UCSD-AML1 (cell line): ENCODE measurements at regions not wholly inside any gene's neighbourhood (a gene's known extent, or its start where the extent isn't known, plus 50 kb on each side); places are given as distances from the start of the nearest gene placed in this dataset.

Experiments used
- DNase-seq: peaks from one replicate; lab custom pipeline; 2025; ENCODE audit not compliant: unreplicated experiment; lab: John Stamatoyannopoulos, UW

DNA sequence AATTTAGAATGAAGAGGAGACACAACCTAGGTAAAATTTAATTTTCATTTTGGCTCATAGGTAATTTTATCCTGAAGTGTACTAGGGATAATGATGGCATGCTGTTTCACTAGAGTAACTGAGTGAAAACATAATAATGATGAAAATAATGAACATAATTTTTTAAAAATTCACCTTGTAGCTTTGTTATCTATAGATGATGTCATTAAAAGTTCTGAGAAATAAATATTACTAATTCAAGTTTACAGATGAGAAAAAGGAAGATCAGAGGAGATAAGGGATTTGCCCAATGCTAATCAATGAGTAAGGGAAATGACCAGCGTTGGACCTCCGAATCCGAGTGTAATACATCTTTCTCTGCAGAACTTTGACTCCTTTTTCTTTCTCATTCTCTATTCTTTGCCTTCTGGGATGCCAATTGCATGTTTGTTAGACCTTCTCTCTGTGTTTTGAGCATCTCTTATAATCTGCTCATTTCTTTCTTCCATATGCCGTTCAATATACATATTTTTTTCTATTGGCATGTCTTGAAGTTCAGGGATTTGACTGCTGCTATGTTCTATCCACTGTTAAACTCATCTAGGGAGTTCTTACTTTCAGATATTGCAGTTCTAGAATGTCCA is 186.5 kb downstream of the SNX19 start:
- no peak for DNase-seq

DNA sequence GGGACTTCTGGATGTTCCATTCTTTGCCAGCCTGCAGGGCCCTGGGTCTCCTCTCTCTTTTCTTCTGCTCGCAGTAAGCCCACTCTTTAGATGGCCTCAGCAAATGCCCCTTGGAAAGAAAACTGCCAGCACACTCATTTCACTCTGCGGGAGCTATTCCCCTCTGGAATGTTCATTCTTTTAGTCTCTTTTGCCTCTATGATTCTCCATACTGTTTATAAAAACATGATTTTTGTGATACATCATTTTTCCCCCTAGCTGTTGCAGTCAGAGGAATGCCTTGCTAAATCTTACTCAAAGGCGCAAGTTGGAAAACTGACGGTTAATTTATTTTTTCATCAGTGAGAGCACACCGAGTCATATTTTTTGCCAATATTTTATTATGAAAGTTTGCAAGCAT is 184.9 kb downstream of the SNX19 start:
- DNase-seq = no peak

DNA sequence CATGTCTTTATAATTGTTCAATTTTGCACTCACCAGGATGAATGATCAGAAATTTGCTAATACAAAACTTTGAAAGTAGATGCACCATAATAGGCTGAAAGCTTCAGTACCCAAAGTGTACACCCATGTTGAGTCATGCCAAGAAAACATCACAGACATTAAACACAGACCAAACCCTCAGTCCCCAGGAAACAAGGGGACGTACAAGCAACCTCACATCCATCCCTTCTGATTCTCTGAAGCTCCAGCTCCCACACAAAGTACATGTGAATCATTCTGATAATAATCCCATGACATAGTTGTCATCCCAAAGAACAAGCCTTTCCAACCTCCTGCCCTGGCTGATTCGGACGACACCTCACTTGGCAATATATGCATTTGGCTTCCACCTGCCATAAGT is 183.8 kb downstream of the SNX19 start:
- DNase-seq = no peak

- DNase-seq = no peak
Observed at GRCh38 chr11:130737041-130737830, 179.0 kb downstream of the SNX19 start.

DNA sequence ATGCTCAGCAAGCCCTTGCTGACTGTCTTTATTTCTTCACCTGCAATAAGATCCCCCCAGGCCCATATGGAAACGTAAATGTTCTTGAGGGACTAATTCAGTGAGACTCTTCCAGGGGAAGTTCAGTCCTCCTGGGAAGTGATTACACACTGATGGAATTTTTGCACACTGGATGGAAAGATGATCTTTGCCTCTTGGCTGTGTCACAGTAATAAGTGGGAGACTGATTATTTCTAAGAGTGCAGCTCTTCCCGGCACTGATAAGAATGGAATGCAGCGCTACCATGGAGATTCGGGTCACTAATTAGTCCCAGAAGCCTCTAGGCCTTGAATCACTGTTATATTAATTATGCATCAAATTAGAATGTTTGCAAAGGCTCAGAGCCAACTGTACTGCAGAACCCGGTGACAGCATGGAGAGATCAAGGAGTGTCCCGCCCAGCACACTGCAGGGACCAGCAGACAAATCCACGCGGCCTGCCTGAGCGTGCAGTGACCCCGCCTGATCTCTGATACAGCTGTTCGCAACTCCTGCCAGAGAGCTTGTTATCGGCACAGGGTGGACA is 178.3 kb downstream of the SNX19 start:
- DNase-seq = no peak

GRCh38 chr11:130738611-130739010 is 177.7 kb downstream of the SNX19 start:
- no peak for DNase-seq

GRCh38 chr11:130740819-130741218 is 175.5 kb downstream of the SNX19 start:
- DNase-seq = no peak

GRCh38 chr11:130744794-130745193 is 171.5 kb downstream of the SNX19 start:
- no peak for DNase-seq

DNA sequence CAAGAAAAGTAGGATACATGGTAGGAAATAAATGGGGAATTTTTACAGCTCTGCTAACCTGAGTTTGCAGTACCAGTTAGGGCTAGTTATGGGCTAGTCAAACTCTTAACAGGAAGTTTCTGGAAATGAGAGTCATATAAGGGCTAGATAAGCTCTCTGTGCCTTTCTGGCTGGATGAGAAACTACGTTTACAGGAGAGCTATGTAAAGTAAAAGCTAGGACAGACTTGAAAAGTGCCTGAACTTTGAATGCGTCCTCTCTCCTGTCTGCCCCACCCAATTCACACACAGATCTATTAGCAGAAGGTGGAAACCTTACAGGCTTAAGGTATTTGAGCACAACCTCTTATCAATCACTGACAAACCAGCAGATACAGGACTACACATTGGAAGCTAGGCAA is 167.1 kb downstream of the SNX19 start:
- DNase-seq = no peak

GRCh38 chr11:130760515-130761125 is 155.7 kb downstream of the SNX19 start:
- DNase-seq = no peak

DNA sequence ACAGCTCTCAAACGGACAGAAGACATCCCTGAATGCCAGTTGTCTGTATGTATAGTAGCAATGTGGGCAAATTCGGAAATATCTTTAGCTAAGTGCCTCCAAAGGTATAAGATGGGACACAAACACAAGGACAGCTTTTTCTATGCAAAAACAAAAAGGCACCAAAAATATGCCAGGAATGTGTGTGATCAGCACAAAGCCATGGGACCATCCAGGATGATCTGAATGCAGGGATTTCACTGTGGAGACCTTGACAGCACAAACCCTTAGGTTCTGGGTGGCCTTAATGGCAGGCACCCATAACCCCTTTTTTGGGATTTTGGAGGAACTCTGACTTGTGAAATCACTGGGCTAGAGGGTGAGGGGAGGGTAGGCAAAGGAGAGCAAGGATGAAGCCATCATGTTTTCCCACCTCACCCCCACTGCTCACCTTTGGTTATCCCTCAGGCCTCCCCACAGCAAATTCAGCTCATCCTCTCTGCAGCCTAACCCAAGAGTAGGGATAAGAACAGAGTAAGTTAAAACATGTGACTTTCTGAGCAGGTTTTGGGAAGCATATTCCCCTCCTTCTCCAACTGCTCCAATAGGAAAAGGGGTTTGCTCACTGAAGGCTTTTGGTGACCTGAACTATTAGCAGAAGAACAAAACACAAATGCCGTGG is 154.6 kb downstream of the SNX19 start:
- no peak for DNase-seq

GRCh38 chr11:130762638-130763037 is 153.6 kb downstream of the SNX19 start:
- no peak for DNase-seq

DNA sequence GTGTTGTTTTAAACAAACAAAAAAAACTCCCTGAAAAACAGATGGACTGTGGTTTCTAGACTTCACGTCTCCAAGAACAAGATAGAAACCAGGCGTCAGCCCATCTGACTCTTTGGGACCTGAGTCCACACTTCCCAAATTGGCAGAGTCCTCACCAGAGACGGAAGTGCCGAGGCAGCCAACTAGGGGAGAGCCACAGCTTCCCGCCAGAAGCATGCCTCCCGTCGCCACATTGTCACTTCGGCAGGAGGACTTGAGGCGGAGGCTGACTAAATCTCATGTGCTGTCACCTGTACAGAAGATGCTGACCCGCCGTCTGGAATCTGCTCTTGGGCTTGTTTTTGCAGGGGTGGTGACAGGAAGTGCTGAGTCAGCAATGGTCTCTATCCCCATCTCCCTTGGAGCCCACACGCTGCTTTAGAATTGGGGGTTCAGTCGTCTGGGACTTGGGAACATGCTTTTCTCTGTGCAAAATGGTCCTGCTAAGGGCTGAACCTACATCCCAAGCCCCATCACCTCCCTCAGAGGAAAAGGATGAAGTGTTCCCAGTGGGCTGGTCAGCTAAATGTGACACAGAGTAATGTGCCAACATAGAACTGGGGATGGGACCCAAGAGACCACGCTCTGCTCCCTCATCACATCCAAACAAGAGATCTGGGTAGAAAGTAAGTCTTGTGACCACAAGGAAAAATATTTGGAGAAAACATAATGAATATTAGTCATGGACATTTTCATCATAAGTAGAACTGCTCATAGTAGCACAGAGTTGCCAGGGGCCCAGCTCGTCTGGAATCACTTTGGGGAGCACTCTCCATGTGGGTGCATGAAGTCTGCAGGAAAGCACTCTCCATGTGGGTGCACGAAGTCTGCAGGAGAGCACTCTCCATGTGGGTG is 152.9 kb downstream of the SNX19 start:
- no peak for DNase-seq

DNA sequence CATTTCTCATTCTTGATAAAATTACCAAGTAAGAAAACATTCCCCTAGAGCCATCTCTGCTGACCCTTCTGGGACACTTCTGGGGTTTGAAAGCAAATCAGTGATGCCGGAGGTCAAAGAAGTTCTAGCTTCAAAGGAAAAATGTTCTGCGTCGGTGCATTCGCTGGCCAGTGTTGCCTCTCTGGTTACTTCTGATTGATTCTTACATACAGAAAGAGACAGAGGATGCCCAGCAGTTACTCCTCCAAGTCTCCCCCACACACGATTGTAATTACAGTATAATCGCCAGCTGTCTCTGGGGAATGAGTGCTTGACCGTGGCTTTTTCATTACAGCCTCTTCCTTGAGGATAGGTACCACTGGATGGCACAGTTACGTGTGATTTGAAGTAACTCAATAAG is 150.9 kb downstream of the SNX19 start:
- DNase-seq = no peak

DNA sequence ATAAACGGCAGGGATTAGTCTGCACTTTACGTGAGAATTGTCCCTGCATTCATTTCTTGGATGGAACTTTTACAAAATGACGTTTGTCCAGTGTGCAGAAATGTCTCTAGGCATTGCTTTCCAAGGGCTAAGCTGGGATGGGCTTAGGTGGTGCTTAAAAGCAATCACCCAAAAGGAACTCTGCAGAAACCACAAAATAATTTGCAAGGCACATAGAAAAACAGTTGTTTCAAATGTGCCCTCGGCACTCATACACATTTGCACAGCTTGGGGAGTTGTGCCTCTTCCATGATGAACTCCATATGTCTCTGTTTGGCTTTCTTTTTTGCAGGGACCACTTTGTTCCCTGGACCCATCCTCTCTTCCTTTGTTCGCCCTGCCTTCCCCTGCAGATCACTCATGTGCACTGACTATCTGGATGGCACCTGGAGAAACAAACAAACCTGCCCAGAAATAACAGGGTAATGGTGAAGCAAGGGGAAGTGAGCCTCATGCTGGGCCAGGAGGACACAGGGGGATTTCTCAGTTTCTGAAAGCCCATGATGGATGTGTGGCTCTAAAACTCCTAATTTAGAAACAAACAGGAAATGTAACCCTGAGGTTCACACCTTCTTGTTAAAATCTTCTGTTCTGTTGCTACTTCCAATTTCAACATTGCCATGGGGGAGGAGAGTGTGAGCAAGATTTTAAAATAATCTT is 150.2 kb downstream of the SNX19 start:
- DNase-seq = no peak

DNA sequence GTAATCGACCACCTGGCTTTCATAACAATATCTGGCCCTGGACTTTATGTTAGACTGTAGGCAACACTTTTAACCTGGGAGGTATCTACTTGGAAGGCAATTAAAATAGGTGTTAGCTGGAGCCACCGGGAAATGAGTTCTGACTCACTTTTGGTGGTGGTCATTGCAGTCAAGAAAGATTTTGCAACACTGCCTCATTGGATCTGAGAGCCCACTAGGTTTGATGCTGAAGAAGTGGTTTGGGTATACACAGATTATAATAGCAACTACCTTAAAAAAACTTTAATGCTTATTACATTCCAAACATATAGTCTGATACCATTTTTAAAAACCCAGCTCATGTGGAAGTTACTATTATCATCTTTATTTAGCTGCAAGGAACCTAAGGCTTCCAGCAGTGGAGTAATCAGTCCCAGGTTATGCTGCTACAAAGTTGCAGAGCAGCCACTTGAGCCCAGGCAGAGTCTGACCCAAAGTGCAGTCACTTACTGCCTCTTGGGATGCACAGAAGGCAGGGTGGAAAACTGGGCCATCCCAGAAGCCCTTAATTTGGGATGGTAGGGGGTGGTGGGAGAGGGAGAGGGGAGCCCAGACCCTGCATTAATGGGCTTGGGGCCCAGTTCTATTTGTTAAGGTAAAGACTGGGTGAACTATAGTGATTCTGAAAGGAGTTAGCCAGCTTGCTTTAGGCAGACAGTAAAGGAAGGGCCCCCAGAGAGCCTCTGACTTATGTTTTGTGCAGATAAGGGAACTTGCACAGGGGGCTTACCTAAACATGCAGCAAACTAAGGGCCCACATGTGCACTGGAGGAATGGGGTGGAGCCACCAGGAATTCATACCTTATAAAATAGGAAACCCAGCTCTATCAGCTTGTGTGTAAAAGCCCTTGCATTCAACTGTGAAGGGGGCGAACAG is 149.4 kb downstream of the SNX19 start:
- no peak for DNase-seq

DNA sequence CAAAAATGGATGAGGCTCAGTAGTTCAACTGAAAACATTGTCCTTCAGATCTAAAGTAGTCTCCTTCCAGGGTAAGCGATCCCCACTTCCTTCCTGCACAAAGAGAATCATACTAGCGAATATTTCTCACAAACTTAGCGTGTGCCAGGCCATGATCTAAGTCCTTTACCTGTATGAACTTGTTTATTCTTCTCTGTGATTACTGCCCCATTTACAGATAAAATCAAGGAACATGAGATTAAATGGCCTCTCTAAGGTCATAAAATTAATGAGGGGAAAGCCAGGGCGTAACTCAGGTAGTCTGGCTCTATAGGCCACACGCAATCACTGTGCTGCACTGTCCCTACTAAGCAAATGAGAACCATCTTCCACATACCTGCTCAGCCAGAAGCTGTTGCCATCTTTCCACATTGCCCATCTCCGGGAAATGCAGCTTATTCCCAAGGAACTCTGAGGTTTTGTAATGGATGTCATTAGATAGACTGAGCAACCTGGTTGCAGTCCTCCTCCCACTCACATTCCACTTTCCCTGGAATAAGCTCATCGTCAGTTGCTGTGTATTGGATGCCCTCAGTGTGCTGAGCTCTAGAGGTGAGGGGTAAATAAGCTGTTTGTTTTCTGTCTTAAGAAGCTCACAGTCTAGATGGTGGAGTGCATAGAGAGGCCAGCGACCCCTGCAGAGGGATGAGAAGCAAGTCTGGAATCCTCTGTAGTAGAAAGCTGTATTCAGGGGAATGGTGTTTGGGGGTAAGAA is 146.3 kb downstream of the SNX19 start:
- DNase-seq = no peak

- DNase-seq = no peak
Observed at GRCh38 chr11:130771708-130772107, 144.6 kb downstream of the SNX19 start.
